HCT116 (cell line): ENCODE measurements at regions not wholly inside any gene's neighbourhood (a gene's known extent, or its start where the extent isn't known, plus 50 kb on each side); places are given as distances from the start of the nearest gene placed in this dataset.

Experiments
- CEBPB ChIP-seq: IDR thresholded peaks from 2 replicates; pipeline ENCODE4 v1.6.1; 2012; ENCODE audit warnings: low read depth
- ELF1 ChIP-seq: IDR thresholded peaks from 2 replicates; pipeline ENCODE4 v1.6.1; 2012; ENCODE audit warnings: low read depth, borderline replicate concordance
- EZH2 ChIP-seq: fragments of 200-600 bp; sonication (generic); IDR thresholded peaks from 2 replicates; pipeline ENCODE4 v1.6.1; 2017; ENCODE audit warnings: antibody characterized with exemption, mixed run types
- EZH2phosphoT487 ChIP-seq: fragments of 200-600 bp; IDR thresholded peaks from 2 replicates; pipeline ENCODE4 v1.6.1; 2018; ENCODE audit warnings: antibody characterized with exemption, borderline replicate concordance
- POLR2A ChIP-seq: IDR thresholded peaks from 2 replicates; pipeline ENCODE4 v1.7.0; 2011; ENCODE audit warnings: borderline replicate concordance; ENCODE audit not compliant: insufficient read depth, insufficient read length; ENCODE audit errors: extremely low read depth
- RAD21 ChIP-seq: IDR thresholded peaks from 2 replicates; pipeline ENCODE4 v1.6.1; 2012; ENCODE audit warnings: low read depth, mild to moderate bottlenecking
- SIN3A ChIP-seq: IDR thresholded peaks from 2 replicates; pipeline ENCODE4 v1.6.1; 2012; ENCODE audit warnings: low read depth
- SP1 ChIP-seq: IDR thresholded peaks from 2 replicates; pipeline ENCODE4 v1.6.1; 2012; ENCODE audit warnings: low read depth
- TCF7L2 ChIP-seq: IDR thresholded peaks from 2 replicates; pipeline ENCODE4 v1.7.0; 2011; ENCODE audit warnings: borderline replicate concordance, inconsistent platforms; ENCODE audit not compliant: insufficient read depth, insufficient read length; ENCODE audit errors: extremely low read depth
- ZFX ChIP-seq: fragments of 450-650 bp; IDR thresholded peaks from 2 replicates; pipeline ENCODE4 v1.6.1; 2017
- TF ChIP-seq, protein P1 (sequence below), 3 experiments: fragments of 200-600 bp in 1 of 3; sonication (generic) in 1 of 3; IDR thresholded peaks in 2 of 3; conservative IDR thresholded peaks in 1 of 3; 2 replicates each; pipeline ENCODE4 v1.5.1; 2012 to 2017; ENCODE audit warnings: low read depth in 2 of 3, low read length in 2 of 3, antibody characterized with exemption in 1 of 3, borderline replicate concordance in 1 of 3, control low read depth in 1 of 3, mild to moderate bottlenecking in 1 of 3, mixed read lengths in 1 of 3, mixed run types in 1 of 3, moderate library complexity in 1 of 3; ENCODE audit not compliant: insufficient read depth in 1 of 3
- TF ChIP-seq, protein P2 (sequence below): IDR thresholded peaks from 2 replicates; pipeline ENCODE4 v1.6.1; 2012; ENCODE audit warnings: low read depth
- TF ChIP-seq, protein P3 (sequence below): IDR thresholded peaks from 2 replicates; pipeline ENCODE4 v1.6.1; 2011; ENCODE audit warnings: mild to moderate bottlenecking, low read length, moderate library complexity; ENCODE audit not compliant: insufficient replicate concordance; ENCODE audit errors: extremely low read depth

DNA sequence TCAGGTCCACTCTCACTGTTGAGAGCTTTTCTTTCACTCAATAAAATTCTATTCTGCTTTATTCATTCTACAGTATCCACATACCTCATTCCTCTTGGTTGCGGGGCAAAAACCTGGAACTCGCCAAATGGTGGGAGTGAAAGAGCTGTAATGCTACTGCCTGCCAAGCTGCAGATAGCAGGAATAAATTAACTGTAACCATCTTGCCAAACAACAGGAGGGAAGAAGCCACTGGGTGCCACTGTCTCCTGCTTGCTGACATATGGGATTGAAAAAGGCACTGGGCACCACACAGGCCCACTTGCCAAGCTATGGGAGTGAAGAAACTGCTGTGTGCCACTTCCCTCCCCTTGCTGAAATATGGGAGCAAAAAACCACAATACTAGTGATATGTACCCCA lies 111.9 kb upstream of the CNTN1 start:
- TF ChIP-seq, protein P1, sequence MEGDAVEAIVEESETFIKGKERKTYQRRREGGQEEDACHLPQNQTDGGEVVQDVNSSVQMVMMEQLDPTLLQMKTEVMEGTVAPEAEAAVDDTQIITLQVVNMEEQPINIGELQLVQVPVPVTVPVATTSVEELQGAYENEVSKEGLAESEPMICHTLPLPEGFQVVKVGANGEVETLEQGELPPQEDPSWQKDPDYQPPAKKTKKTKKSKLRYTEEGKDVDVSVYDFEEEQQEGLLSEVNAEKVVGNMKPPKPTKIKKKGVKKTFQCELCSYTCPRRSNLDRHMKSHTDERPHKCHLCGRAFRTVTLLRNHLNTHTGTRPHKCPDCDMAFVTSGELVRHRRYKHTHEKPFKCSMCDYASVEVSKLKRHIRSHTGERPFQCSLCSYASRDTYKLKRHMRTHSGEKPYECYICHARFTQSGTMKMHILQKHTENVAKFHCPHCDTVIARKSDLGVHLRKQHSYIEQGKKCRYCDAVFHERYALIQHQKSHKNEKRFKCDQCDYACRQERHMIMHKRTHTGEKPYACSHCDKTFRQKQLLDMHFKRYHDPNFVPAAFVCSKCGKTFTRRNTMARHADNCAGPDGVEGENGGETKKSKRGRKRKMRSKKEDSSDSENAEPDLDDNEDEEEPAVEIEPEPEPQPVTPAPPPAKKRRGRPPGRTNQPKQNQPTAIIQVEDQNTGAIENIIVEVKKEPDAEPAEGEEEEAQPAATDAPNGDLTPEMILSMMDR (IDR thresholded peaks at IDR 0.05 in 2 of 3, conservative IDR thresholded peaks at IDR 0.05 in 1 of 3; ENCODE audit: borderline replicate concordance in 1 of 3, insufficient read depth in 1 of 3, low read depth in 2 of 3, low read length in 2 of 3), result no peak
- TF ChIP-seq EZH2phosphoT487 (no peak), RAD21 (no peak), EZH2 (no peak), TCF7L2 (no peak), SP1 (no peak), SIN3A (no peak), CEBPB (no peak), POLR2A (no peak), ZFX (no peak), ELF1 (no peak)
- TF ChIP-seq, protein P2, sequence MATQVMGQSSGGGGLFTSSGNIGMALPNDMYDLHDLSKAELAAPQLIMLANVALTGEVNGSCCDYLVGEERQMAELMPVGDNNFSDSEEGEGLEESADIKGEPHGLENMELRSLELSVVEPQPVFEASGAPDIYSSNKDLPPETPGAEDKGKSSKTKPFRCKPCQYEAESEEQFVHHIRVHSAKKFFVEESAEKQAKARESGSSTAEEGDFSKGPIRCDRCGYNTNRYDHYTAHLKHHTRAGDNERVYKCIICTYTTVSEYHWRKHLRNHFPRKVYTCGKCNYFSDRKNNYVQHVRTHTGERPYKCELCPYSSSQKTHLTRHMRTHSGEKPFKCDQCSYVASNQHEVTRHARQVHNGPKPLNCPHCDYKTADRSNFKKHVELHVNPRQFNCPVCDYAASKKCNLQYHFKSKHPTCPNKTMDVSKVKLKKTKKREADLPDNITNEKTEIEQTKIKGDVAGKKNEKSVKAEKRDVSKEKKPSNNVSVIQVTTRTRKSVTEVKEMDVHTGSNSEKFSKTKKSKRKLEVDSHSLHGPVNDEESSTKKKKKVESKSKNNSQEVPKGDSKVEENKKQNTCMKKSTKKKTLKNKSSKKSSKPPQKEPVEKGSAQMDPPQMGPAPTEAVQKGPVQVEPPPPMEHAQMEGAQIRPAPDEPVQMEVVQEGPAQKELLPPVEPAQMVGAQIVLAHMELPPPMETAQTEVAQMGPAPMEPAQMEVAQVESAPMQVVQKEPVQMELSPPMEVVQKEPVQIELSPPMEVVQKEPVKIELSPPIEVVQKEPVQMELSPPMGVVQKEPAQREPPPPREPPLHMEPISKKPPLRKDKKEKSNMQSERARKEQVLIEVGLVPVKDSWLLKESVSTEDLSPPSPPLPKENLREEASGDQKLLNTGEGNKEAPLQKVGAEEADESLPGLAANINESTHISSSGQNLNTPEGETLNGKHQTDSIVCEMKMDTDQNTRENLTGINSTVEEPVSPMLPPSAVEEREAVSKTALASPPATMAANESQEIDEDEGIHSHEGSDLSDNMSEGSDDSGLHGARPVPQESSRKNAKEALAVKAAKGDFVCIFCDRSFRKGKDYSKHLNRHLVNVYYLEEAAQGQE, result no peak
- TF ChIP-seq, protein P3, sequence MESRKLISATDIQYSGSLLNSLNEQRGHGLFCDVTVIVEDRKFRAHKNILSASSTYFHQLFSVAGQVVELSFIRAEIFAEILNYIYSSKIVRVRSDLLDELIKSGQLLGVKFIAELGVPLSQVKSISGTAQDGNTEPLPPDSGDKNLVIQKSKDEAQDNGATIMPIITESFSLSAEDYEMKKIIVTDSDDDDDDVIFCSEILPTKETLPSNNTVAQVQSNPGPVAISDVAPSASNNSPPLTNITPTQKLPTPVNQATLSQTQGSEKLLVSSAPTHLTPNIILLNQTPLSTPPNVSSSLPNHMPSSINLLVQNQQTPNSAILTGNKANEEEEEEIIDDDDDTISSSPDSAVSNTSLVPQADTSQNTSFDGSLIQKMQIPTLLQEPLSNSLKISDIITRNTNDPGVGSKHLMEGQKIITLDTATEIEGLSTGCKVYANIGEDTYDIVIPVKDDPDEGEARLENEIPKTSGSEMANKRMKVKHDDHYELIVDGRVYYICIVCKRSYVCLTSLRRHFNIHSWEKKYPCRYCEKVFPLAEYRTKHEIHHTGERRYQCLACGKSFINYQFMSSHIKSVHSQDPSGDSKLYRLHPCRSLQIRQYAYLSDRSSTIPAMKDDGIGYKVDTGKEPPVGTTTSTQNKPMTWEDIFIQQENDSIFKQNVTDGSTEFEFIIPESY, result no peak
